Ovary (tissue), 3 donors: ENCODE measurements at regions not wholly inside any gene's neighbourhood (a gene's known extent, or its start where the extent isn't known, plus 50 kb on each side); places are given as distances from the start of the nearest gene placed in this dataset.

Experiments used
- EP300 ChIP-seq: sonication (generic); formaldehyde crosslinking; IDR thresholded peaks from one replicate; pipeline ENCODE4 v1.6.1; 2017; ENCODE audit warnings: antibody characterized with exemption
- POLR2A ChIP-seq: fragments of 450-650 bp; IDR thresholded peaks from one replicate; pipeline ENCODE4 v1.6.1; 2017; ENCODE audit warnings: antibody characterized with exemption, mild to moderate bottlenecking, moderate library complexity
- TF ChIP-seq, protein P1 (sequence below), 3 donors: fragments of 450-650 bp in 2 of 3; fragments of 200-600 bp in 1 of 3; IDR thresholded peaks; one replicate each; pipeline versions ENCODE4 v1.5.1 to v1.8.0; 2016 to 2022; ENCODE audit warnings: antibody characterized with exemption in 3 of 3, mild to moderate bottlenecking in 1 of 3
- donor health status: DM: no; HTN: no; CAD: no.

DNA sequence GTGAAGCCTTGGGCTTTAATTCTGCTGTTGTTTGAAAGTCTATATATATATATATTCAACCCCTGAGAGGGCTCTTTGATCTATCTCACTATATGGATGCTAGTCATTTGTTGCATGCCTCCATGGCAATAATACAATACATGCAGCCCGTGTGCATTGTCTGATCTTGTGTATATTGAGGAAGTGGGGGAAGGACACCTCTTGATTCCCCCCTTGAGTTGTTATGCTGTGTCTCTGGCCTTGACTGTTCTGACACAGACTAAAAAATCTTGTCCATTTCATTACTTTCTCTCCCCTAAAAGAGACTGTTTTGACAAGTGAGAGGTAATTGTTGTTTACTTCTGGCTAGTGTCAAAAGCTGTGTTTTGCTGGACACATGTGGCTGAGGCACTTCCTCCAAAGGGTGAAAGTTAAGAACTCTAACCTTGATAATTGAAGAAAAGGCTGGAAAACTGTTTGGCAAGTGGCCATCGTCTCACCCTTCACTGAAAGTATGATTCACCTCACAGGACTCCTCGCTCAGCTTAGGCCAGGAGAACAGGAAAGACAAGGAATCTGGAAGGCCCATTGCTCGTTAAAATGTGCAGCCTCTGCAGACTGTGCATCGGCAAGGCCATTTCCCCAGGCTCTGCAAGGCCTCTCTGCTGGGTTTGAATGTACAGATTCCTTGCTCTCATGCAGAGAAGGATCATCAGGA, 304.0 kb downstream of the PRELID2 start:
- TF ChIP-seq, protein P1, sequence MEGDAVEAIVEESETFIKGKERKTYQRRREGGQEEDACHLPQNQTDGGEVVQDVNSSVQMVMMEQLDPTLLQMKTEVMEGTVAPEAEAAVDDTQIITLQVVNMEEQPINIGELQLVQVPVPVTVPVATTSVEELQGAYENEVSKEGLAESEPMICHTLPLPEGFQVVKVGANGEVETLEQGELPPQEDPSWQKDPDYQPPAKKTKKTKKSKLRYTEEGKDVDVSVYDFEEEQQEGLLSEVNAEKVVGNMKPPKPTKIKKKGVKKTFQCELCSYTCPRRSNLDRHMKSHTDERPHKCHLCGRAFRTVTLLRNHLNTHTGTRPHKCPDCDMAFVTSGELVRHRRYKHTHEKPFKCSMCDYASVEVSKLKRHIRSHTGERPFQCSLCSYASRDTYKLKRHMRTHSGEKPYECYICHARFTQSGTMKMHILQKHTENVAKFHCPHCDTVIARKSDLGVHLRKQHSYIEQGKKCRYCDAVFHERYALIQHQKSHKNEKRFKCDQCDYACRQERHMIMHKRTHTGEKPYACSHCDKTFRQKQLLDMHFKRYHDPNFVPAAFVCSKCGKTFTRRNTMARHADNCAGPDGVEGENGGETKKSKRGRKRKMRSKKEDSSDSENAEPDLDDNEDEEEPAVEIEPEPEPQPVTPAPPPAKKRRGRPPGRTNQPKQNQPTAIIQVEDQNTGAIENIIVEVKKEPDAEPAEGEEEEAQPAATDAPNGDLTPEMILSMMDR (IDR thresholded peaks at IDR 0.05): no peak
- TF ChIP-seq POLR2A (no peak), EP300 (no peak)
